H9 (cell line): ENCODE measurements at regions not wholly inside any gene's neighbourhood (a gene's known extent, or its start where the extent isn't known, plus 50 kb on each side); places are given as distances from the start of the nearest gene placed in this dataset.

Experiments
- DNase-seq: peaks from one replicate; pipeline ENCODE4 v3.0.0-alpha.2; 2017
- H2AFZ ChIP-seq: one replicate; pipeline ENCODE4 v1.6.1; 2013; ENCODE audit warnings: mild to moderate bottlenecking, low read length, control low read depth, moderate library complexity
- H2AK5ac ChIP-seq: 2 replicates; pipeline ENCODE4 v1.6.1; 2013; ENCODE audit warnings: low read length, control low read depth, mixed read lengths; ENCODE audit not compliant: insufficient read length
- H2BK120ac ChIP-seq: one replicate; pipeline ENCODE4 v1.6.1; 2013; ENCODE audit warnings: low read depth, mild to moderate bottlenecking, low read length, control low read depth, inconsistent platforms; ENCODE audit not compliant: poor library complexity, severe bottlenecking
- H2BK12ac ChIP-seq: 2 replicates; pipeline ENCODE4 v1.6.1; 2013; ENCODE audit warnings: low read length, control low read depth, mixed read lengths, low read depth; ENCODE audit not compliant: insufficient read length
- H2BK15ac ChIP-seq: 2 replicates; pipeline ENCODE4 v1.6.1; 2013; ENCODE audit warnings: low read depth, low read length, control low read depth
- H2BK20ac ChIP-seq: one replicate; pipeline ENCODE4 v1.6.1; 2013; ENCODE audit warnings: low read depth, mild to moderate bottlenecking, low read length, control low read depth, inconsistent platforms; ENCODE audit not compliant: poor library complexity, severe bottlenecking
- H2BK5ac ChIP-seq: 2 replicates; pipeline ENCODE4 v1.6.1; 2013; ENCODE audit warnings: low read length, control low read depth, mixed read lengths; ENCODE audit not compliant: insufficient read length
- H3K14ac ChIP-seq: 2 replicates; pipeline ENCODE4 v1.6.1; 2013; ENCODE audit warnings: low read length, control low read depth; ENCODE audit not compliant: insufficient read depth
- H3K18ac ChIP-seq: 2 replicates; pipeline ENCODE4 v1.6.1; 2013; ENCODE audit warnings: low read depth, mild to moderate bottlenecking, mixed read lengths, low read length, control low read depth; ENCODE audit not compliant: insufficient read length
- H3K23ac ChIP-seq: 2 replicates; pipeline ENCODE4 v1.6.1; 2013; ENCODE audit warnings: low read length, control low read depth, mixed read lengths, low read depth; ENCODE audit not compliant: insufficient read length
- H3K23me2 ChIP-seq: 2 replicates; pipeline ENCODE4 v1.6.1; 2013; ENCODE audit warnings: low read depth, mild to moderate bottlenecking, mixed read lengths, low read length, control low read depth; ENCODE audit not compliant: insufficient read length, poor library complexity, severe bottlenecking
- H3K27ac ChIP-seq: 2 replicates; pipeline ENCODE4 v1.5.1; 2013; ENCODE audit warnings: low read length, control low read depth, mixed read lengths, low read depth; ENCODE audit not compliant: insufficient read length
- H3K27me3 ChIP-seq: 2 replicates; pipeline ENCODE4 v1.6.1; 2013; ENCODE audit warnings: low read length, control low read depth, inconsistent platforms; ENCODE audit not compliant: insufficient read depth
- H3K4ac ChIP-seq: 2 replicates; pipeline ENCODE4 v1.6.1; 2013; ENCODE audit warnings: low read depth, mild to moderate bottlenecking, control low read depth, inconsistent platforms, low read length, moderate library complexity
- H3K4me1 ChIP-seq: 2 replicates; pipeline ENCODE4 v1.6.1; 2013; ENCODE audit warnings: low read length, control low read depth, inconsistent platforms; ENCODE audit not compliant: insufficient read depth
- H3K4me2 ChIP-seq: 2 replicates; pipeline ENCODE4 v1.6.1; 2013; ENCODE audit warnings: low read length, control low read depth, mixed read lengths; ENCODE audit not compliant: insufficient read length, insufficient read depth
- H3K56ac ChIP-seq: 2 replicates; pipeline ENCODE4 v1.6.1; 2013; ENCODE audit warnings: low read depth, mild to moderate bottlenecking, mixed read lengths, low read length, control low read depth; ENCODE audit not compliant: insufficient read length
- H3K79me1 ChIP-seq: 2 replicates; pipeline ENCODE4 v1.6.1; 2013; ENCODE audit warnings: low read depth, mild to moderate bottlenecking, moderate library complexity, low read length, control low read depth, inconsistent platforms; ENCODE audit not compliant: insufficient read depth, poor library complexity, severe bottlenecking
- H3K79me2 ChIP-seq: 2 replicates; pipeline ENCODE4 v1.6.1; 2013; ENCODE audit warnings: low read length, control low read depth, inconsistent platforms; ENCODE audit not compliant: insufficient read depth
- H3K9ac ChIP-seq: 2 replicates; pipeline ENCODE4 v1.6.1; 2013; ENCODE audit warnings: low read length, control low read depth, mixed read lengths; ENCODE audit not compliant: insufficient read length; ENCODE audit errors: extremely low read depth
- H3K9me3 ChIP-seq: one replicate; pipeline ENCODE4 v1.6.1; 2013; ENCODE audit warnings: low read depth, low read length, inconsistent platforms; ENCODE audit not compliant: control insufficient read depth
- H3T11ph ChIP-seq: one replicate; pipeline ENCODE4 v1.6.1; 2013; ENCODE audit warnings: mild to moderate bottlenecking, low read length, control low read depth, inconsistent platforms
- H4K20me1 ChIP-seq: one replicate; pipeline ENCODE4 v1.6.1; 2013; ENCODE audit not compliant: control insufficient read depth, insufficient read length, insufficient read depth
- H4K5ac ChIP-seq: 2 replicates; pipeline ENCODE4 v1.6.1; 2013; ENCODE audit warnings: low read depth, mild to moderate bottlenecking, mixed read lengths, low read length, control low read depth; ENCODE audit not compliant: insufficient read length
- H4K8ac ChIP-seq: replicated peaks from 2 replicates; pipeline ENCODE4 v1.6.1; 2013; ENCODE audit warnings: low read length, control low read depth, mixed read lengths, low read depth; ENCODE audit not compliant: insufficient read length
- H4K91ac ChIP-seq: 2 replicates; pipeline ENCODE4 v1.6.1; 2013; ENCODE audit warnings: low read depth, mild to moderate bottlenecking, moderate library complexity, mixed read lengths, low read length, control low read depth; ENCODE audit not compliant: insufficient read length
- H3K27ac Mint-ChIP-seq, 3 experiments: 2 replicates in 2 of 3; 3 replicates in 1 of 3; pipeline ENCODE4 v1.8.0; 2020 to 2021; ENCODE audit warnings: mixed read lengths in 3 of 3, mild to moderate bottlenecking in 1 of 3, moderate library complexity in 1 of 3
- H3K27me3 Mint-ChIP-seq: 2 replicates; pipeline ENCODE4 v1.8.0; 2021; ENCODE audit warnings: low read depth, mild to moderate bottlenecking, moderate library complexity, mixed read lengths
- H3K36me3 Mint-ChIP-seq, 3 experiments: 2 replicates in 2 of 3; 3 replicates in 1 of 3; pipeline ENCODE4 v1.8.0; 2020 to 2021; ENCODE audit warnings: low read depth in 3 of 3, mixed read lengths in 3 of 3; ENCODE audit not compliant: insufficient read depth in 1 of 3
- H3K4me1 Mint-ChIP-seq, 2 experiments: 2 replicates each; pipeline ENCODE4 v1.8.0; 2020; ENCODE audit warnings: mixed read lengths in 2 of 2
- H3K4me3 Mint-ChIP-seq, 2 experiments: 2 replicates in 1 of 2; 3 replicates in 1 of 2; pipeline ENCODE4 v1.8.0; 2020 to 2021; ENCODE audit warnings: mild to moderate bottlenecking in 2 of 2, mixed read lengths in 2 of 2, moderate library complexity in 1 of 2
- H3K9me3 Mint-ChIP-seq, 2 experiments: 2 replicates in 1 of 2; 3 replicates in 1 of 2; pipeline ENCODE4 v1.8.0; 2020; ENCODE audit warnings: mild to moderate bottlenecking in 2 of 2, mixed read lengths in 2 of 2, moderate library complexity in 1 of 2
- WGBS: extraction: QIAGEN DNeasy Blood & Tissue Kit; methylation state at CpG from one replicate; pipeline ENCODE4 v1.1.7; 2013; ENCODE audit warnings: missing lambda C conversion rate, low lambda C conversion rate, mixed read lengths; ENCODE audit not compliant: insufficient read length; ENCODE audit errors: extremely low coverage; 5-methylcytosine and 5-hydroxymethylcytosine counted together
- TF ChIP-seq, protein P1 (sequence below): fragments of 200-600 bp; sonication (generic); conservative IDR thresholded peaks from 3 replicates; pipeline ENCODE4 v1.8.0; 2021; ENCODE audit warnings: antibody characterized with exemption, mild to moderate bottlenecking

DNA sequence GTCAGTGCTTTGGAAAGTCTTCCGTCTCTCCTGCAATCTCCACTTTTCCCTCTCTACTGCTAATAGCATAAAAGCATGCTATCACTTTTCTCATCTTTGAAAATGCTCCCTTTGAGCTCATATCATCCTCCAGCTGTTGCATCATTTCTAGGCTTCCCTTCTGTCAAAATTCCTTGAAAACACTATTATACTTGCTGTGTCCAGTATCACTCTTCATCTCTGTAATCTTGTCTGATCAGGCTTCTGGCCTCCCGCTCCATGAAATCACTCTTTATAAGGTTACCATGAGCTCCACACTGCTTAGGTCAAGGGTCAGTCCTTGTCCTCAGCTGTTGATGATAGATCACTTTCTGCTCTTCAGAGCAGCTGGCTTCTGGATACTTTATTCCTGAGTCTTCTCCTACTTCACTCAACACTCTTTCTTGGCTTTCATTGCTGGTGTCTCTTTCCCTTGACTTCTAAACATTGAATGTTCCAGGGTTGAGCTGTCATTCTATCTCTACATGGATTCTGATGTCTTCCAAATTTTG lies 50.9 kb upstream of the SPTSSB start:
- H3K4me2 ChIP-seq: no peak overlapping the region
- H3K9me3 ChIP-seq: no peaks in the 10 kb centered on the region
- no peak overlapping the region for H4K8ac ChIP-seq
- peaks cover 3 to 10% of the 10 kb centered on the region in 2 experiments; a peak in 4 of 5 replicates for H3K9me3 Mint-ChIP-seq
- H3K79me2 ChIP-seq: no peaks in the 10 kb centered on the region
- H3K23me2 ChIP-seq: no peaks in the 10 kb centered on the region
- no peak overlapping the region for H3K9ac ChIP-seq
- H2AFZ ChIP-seq: no peak overlapping the region
- H3T11ph ChIP-seq: no peak overlapping the region
- TF ChIP-seq, protein P1, sequence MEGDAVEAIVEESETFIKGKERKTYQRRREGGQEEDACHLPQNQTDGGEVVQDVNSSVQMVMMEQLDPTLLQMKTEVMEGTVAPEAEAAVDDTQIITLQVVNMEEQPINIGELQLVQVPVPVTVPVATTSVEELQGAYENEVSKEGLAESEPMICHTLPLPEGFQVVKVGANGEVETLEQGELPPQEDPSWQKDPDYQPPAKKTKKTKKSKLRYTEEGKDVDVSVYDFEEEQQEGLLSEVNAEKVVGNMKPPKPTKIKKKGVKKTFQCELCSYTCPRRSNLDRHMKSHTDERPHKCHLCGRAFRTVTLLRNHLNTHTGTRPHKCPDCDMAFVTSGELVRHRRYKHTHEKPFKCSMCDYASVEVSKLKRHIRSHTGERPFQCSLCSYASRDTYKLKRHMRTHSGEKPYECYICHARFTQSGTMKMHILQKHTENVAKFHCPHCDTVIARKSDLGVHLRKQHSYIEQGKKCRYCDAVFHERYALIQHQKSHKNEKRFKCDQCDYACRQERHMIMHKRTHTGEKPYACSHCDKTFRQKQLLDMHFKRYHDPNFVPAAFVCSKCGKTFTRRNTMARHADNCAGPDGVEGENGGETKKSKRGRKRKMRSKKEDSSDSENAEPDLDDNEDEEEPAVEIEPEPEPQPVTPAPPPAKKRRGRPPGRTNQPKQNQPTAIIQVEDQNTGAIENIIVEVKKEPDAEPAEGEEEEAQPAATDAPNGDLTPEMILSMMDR: no peak
- no peak overlapping the region for H3K14ac ChIP-seq
- peaks cover 7% of the 10 kb centered on the region for H3K4me1 ChIP-seq
- no peak overlapping the region for H3K4me3 Mint-ChIP-seq
- H2BK5ac ChIP-seq: no peak overlapping the region
- H3K27me3 Mint-ChIP-seq: no peaks in the 10 kb centered on the region
- H3K4me1 Mint-ChIP-seq: peaks cover 34% of the 10 kb centered on the region in 2 experiments
- H4K20me1 ChIP-seq: no peaks in the 10 kb centered on the region
- H2AK5ac ChIP-seq: no peak overlapping the region
- no peak overlapping the region for H3K27ac Mint-ChIP-seq
- no peak for DNase-seq
- no peak overlapping the region for H3K4ac ChIP-seq
- no CpG with 5 or more reads among the region's 2 CpGs for WGBS
- H2BK15ac ChIP-seq: no peak overlapping the region
- no peak overlapping the region for H4K91ac ChIP-seq
- H3K27me3 ChIP-seq: no peaks in the 10 kb centered on the region
- no peak overlapping the region for H3K23ac ChIP-seq
- H4K5ac ChIP-seq: no peak overlapping the region
- no peak overlapping the region for H3K56ac ChIP-seq
- H2BK12ac ChIP-seq: no peak overlapping the region
- no peaks in the 10 kb centered on the region for H3K79me1 ChIP-seq
- H3K27ac ChIP-seq: no peak overlapping the region
- H2BK20ac ChIP-seq: no peak overlapping the region
- H3K36me3 Mint-ChIP-seq: peaks cover 13 to 16% (median 15%) of the 10 kb centered on the region in 3 experiments
- H2BK120ac ChIP-seq: no peak overlapping the region
- H3K18ac ChIP-seq: no peak overlapping the region
